GM12873 (cell line): ENCODE measurements at regions not wholly inside any gene's neighbourhood (a gene's known extent, or its start where the extent isn't known, plus 50 kb on each side); places are given as distances from the start of the nearest gene placed in this dataset.

Experiments
- CTCF ChIP-seq: IDR thresholded peaks from 2 replicates; pipeline ENCODE4 v1.5.1; 2012; ENCODE audit warnings: low read depth, mild to moderate bottlenecking, moderate library complexity, low read length, control low read depth; ENCODE audit not compliant: insufficient read depth; ENCODE audit errors: missing control alignments

- no peak for TF ChIP-seq CTCF
Measured at GRCh38 chr3:193874997-193875593, 260.9 kb upstream of the HES1 start.

- no peak for TF ChIP-seq CTCF
Measured at GRCh38 chr3:193875601-193876321, 260.2 kb upstream of the HES1 start.

DNA sequence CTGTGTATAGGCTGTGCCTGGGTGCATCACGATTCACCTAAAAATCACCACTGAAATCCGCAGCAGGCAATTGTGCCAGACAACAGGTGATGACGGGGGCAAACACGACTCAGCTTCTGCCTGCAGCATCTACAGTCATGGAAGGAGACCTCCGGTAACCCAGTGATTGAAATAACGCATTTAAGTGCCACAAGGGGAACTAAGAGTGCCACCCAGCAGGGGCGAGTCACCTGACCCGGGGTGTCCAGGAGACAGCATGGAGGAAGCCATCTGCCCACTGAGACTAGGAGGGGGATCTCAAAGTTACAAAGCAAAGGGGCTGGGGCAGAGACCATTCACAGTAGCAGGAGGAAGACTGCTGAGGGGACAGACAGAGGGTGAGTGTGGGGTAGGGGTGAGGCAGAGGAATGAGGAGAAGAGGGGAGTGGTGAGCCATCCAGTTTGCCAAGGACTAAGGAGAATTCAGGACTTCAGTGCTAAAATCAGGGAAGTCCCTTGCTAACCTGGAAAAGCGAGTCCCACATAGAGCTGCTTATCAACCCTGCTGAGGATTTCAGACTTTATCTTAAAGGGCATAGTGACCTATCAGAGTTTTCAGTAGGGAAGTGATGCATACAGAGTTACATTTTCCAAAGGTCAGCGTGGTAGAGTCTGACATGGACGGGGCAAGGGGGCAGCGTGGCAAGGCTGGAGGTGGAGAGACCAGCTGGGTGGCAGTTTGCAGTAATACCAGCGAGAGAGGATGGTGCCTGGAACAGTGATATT lies 256.7 kb upstream of the HES1 start:
- TF ChIP-seq CTCF: no peak

DNA sequence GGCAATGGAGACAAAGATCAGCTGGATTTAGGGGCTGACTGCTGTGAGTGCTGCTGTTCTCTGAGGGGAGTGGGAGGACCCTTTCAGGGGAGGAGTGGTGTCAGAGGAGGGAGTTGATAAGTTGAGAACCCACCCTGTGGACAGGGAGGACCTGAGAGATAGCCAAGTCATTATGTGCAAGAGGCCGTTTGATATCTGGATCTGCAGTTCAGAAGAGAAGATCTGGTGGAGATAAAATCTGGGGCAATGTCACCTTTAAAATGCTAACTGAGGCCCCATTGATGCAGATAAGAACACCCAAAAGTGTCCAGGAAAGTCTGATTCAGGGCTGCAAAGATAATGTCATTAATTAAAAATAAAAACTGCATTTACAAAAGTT lies 256.1 kb upstream of the HES1 start:
- TF ChIP-seq CTCF: no peak

DNA sequence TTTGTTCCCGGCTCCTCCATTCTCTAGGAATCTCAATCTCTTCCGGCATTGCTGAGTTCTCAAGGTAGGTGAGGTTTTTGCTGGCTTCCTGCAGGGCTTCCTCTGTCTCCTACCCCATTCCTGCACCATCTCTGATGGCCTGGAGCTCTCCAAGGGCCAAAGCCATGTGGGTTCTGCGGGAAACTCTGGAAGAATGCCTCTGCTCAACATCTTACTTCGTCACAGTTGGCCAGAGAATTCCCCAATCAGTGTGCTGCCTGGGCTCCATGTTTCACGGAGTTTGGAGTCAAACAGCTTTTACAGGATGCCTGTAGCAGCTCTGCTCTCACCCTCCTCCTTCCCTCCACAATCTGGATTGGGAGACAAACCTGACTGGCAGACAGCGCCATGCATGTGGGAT lies 253.9 kb upstream of the HES1 start:
- no peak for TF ChIP-seq CTCF

DNA sequence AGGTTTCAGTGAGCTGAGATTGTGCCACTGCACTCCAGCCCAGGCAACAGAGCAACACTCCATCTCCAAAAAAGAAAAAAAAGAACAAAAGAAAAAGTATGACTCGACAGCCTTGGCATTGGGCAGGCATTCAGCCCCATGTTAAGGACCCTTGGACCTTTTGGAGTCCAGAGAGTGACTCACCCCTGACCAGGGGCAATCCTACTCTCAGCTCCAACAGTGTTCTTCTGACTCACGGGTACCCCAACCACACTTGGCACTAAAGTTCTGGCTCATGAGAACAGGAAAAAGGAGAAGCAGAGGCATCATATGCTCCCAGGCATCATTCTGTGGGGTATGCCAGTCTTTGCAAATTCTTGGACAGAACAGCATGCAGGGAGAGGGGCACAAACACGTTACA lies 252.4 kb upstream of the HES1 start:
- no peak for TF ChIP-seq CTCF

DNA sequence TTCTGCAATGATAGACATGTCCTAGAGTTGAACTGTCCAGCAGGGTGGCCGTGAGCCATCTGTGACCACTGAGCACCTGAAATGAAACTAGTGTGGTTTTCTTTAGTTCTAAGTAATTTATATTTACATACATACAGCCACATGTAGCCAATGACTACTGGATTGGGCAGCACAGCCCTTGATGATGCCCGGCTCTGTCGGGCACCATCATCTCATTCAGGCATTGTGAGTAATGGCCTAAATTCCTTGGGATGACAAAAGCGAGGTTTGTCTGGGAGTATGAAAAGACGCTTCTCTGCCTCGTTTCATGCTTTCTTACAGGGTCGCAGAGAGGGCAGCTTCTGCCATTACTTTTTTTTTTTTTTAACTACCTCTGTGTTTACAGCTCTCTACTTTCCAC lies 251.9 kb upstream of the HES1 start:
- no peak for TF ChIP-seq CTCF
